Epithelial cell of esophagus (primary cell): ENCODE measurements at regions not wholly inside any gene's neighbourhood (a gene's known extent, or its start where the extent isn't known, plus 50 kb on each side); places are given as distances from the start of the nearest gene placed in this dataset.

ENCODE experiments used
- DNase-seq: peaks from one replicate; pipeline ENCODE4 v3.0.0; 2010; ENCODE audit warnings: low read depth
- H3K4me3 ChIP-seq: 2 replicates; pipeline ENCODE4 v1.5.1; 2011; ENCODE audit warnings: mild to moderate bottlenecking, low read length, control low read depth
- CTCF ChIP-seq: IDR thresholded peaks from 2 replicates; pipeline ENCODE4 v1.5.1; 2011; ENCODE audit warnings: low read depth, mild to moderate bottlenecking, low read length, control low read depth, inconsistent platforms; ENCODE audit not compliant: insufficient read depth; ENCODE audit errors: missing control alignments

- no peak overlapping the region for H3K4me3 ChIP-seq
- no peak for DNase-seq
- TF ChIP-seq CTCF: no peak
Measured at GRCh38 chr18:39942702-39943101, 2012.3 kb upstream of the PIK3C3 start.

- H3K4me3 ChIP-seq: no peak overlapping the region
- TF ChIP-seq CTCF: no peak
- DNase-seq: no peak
Measured at GRCh38 chr18:39938676-39939608, 2016.1 kb upstream of the PIK3C3 start.

DNA sequence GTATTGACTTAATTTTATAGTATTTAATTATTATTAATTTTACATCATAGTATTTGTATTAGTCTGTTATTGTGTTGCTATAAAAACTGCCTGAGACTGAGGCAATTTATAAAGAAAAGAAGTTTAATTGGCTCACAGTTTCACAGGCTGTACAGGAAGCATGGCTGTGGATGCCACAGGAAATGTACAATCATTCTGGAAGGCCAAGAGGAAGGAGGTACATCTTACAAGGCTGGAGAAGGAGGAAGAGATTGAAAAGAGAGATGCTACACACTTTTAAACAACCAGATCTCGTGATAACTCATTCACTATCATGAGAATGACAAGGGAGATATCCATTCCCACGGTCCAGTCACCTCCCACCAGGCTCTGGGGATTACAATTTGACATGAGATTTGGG is 2019.4 kb upstream of the PIK3C3 start:
- no peak for TF ChIP-seq CTCF
- H3K4me3 ChIP-seq: no peak overlapping the region
- no peak for DNase-seq

- DNase-seq: no peak
- no peak for TF ChIP-seq CTCF
- no peak overlapping the region for H3K4me3 ChIP-seq
Measured at GRCh38 chr18:39918847-39919246, 2036.2 kb upstream of the PIK3C3 start.

GRCh38 chr18:39913672-39914366 is 2041.2 kb upstream of the PIK3C3 start:
- no peak for TF ChIP-seq CTCF
- DNase-seq: peak; percentile 33
- no peak overlapping the region for H3K4me3 ChIP-seq

GRCh38 chr18:39911716-39912115 is 2043.3 kb upstream of the PIK3C3 start:
- H3K4me3 ChIP-seq: no peak overlapping the region
- peak; percentile 88 for DNase-seq
- TF ChIP-seq CTCF: no peak
